Ureter (tissue), 1 donor: ENCODE measurements at regions not wholly inside any gene's neighbourhood (a gene's known extent, or its start where the extent isn't known, plus 50 kb on each side); places are given as distances from the start of the nearest gene placed in this dataset.

Source experiments
- DNase-seq: peaks from one replicate; pipeline ENCODE4 v3.0.0-alpha.2; 2020; ENCODE audit warnings: low spot score
- donor health status: DM: yes; HTN: yes; CAD: no.

- no peak for DNase-seq
Measured at GRCh38 chr10:94043431-94043990, 49.8 kb downstream of the PLCE1 start.

- no peak for DNase-seq
Measured at GRCh38 chr10:94046098-94046497, 52.4 kb downstream of the PLCE1 start.

- DNase-seq: no peak
Measured at GRCh38 chr10:94047293-94047692, 53.6 kb downstream of the PLCE1 start.

- no peak for DNase-seq
Measured at GRCh38 chr10:94049911-94050310, 56.2 kb downstream of the PLCE1 start.

GRCh38 chr10:94052281-94052680 lies 58.5 kb downstream of the PLCE1 start:
- no peak for DNase-seq

GRCh38 chr10:94052866-94053791 lies 59.4 kb downstream of the PLCE1 start:
- no peak for DNase-seq

GRCh38 chr10:94059178-94059883 lies 65.6 kb downstream of the PLCE1 start:
- no peak for DNase-seq

GRCh38 chr10:94061026-94061425 lies 67.3 kb downstream of the PLCE1 start:
- no peak for DNase-seq

- no peak for DNase-seq
Measured at GRCh38 chr10:94062611-94063010, 68.9 kb downstream of the PLCE1 start.

- DNase-seq: no peak
Measured at GRCh38 chr10:94065362-94065761, 71.6 kb downstream of the PLCE1 start.

GRCh38 chr10:94065787-94066186 lies 72.1 kb downstream of the PLCE1 start:
- DNase-seq: no peak

- no peak for DNase-seq
Measured at GRCh38 chr10:94066411-94066810, 72.7 kb downstream of the PLCE1 start.

- no peak for DNase-seq
Measured at GRCh38 chr10:94069884-94070283, 76.2 kb downstream of the PLCE1 start.

- DNase-seq: no peak
Measured at GRCh38 chr10:94074462-94074861, 80.7 kb downstream of the PLCE1 start.

GRCh38 chr10:94075506-94075905 lies 81.8 kb downstream of the PLCE1 start:
- no peak for DNase-seq

- no peak for DNase-seq
Measured at GRCh38 chr10:94076325-94076841, 82.7 kb downstream of the PLCE1 start.

- DNase-seq: no peak
Measured at GRCh38 chr10:94077042-94077441, 83.3 kb downstream of the PLCE1 start.

- DNase-seq: no peak
Measured at GRCh38 chr10:94080108-94080507, 86.4 kb downstream of the PLCE1 start.

GRCh38 chr10:94083662-94084265 lies 90.0 kb downstream of the PLCE1 start:
- no peak for DNase-seq

- no peak for DNase-seq
Measured at GRCh38 chr10:94084344-94084743, 90.6 kb downstream of the PLCE1 start.

- no peak for DNase-seq
Measured at GRCh38 chr10:94085288-94085687, 91.6 kb downstream of the PLCE1 start.
